MV-4-11 (cell line): ENCODE measurements at regions not wholly inside any gene's neighbourhood (a gene's known extent, or its start where the extent isn't known, plus 50 kb on each side); places are given as distances from the start of the nearest gene placed in this dataset.
"Not testable (repeated sequence)": the region's sequence is repeated elsewhere in the genome, so short reads cannot be mapped to it uniquely, and the experiment has no call there.

Experiments used
- DNase-seq: peaks from one replicate; lab custom pipeline; 2025; lab: John Stamatoyannopoulos, UW

DNA sequence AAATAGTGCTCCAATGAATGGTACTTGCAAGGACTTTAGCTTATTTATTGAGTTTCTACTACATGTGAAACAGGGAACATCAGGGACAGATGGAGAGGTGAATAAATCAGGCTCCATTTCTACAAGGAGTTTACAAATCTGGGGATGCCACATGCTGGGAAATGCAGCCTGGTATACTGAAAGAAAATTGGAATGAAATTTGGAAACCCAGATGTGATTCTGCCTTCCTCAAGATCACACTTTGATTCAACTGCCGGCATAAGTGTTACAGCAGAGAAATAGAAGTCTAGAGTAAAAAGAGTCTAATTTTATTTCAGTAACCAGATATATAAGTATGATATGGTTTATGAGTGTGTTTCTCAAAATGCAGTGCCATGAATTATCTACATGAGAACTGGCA is 1408.4 kb upstream of the C9orf72 start:
- DNase-seq = no peak

DNA sequence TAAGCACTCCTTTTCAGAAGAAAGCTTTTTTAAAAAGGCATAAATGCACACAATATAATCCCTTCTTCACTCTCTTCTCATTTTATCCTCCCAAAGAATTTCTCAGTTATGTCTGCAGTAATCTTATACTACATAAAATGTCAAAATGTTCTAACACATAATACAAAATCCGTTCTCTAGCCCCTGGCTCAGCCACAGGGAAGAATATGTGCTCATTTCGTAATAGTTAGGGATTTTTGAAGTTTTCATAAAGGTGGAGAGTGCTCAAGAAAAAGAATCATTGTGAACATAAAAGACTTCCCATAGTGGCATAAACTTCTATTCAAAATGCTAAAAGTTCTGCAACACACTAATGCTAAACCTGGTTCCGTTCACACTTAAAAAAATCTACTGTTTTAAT is 1410.7 kb upstream of the C9orf72 start:
- DNase-seq = no peak

DNA sequence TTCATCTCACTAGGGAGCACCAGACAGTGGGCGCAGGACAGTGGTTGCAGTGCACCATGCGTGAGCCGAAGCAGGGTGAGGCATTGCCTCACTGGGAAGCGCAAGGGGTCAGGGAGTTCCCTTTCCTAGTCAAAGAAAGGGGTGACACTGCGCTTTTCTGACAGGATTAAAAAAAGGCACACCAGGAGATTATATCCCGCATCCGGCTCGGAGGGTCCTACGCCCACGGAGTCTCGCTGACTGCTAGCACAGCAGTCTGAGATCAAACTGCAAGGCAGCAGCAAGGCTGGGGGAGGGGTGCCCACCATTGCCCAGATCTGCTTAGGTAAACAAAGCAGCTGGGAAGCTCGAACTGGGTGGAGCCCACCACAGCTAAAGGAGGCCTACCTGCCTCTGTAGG is 1416.7 kb upstream of the C9orf72 start:
- DNase-seq = not testable (repeated sequence)

GRCh38 chr9:28999057-28999456 is 1425.8 kb upstream of the C9orf72 start:
- no peak for DNase-seq

DNA sequence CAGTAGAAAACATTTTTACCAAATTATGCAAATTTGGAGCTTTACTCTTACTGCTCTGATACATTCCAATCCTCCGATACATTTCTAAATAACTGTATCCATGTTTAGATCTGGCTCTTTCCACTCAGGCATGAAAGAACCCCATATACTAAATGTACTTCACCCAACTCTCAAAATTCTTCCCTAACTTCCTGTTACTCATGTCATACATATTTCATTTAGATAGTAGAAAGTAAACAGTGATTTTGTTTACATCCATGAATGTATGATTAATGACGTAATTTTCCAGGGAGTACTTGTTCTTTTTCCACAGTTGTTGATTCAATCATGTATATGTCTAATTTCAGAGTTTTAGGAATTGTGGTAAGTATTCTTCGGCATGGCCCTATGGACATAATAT is 1426.5 kb upstream of the C9orf72 start:
- DNase-seq = no peak

- DNase-seq = no peak
These were observed 1427.7 kb upstream of the C9orf72 start for GRCh38 chr9:29001006-29001405.

GRCh38 chr9:29004988-29005387 is 1431.7 kb upstream of the C9orf72 start:
- no peak for DNase-seq

DNA sequence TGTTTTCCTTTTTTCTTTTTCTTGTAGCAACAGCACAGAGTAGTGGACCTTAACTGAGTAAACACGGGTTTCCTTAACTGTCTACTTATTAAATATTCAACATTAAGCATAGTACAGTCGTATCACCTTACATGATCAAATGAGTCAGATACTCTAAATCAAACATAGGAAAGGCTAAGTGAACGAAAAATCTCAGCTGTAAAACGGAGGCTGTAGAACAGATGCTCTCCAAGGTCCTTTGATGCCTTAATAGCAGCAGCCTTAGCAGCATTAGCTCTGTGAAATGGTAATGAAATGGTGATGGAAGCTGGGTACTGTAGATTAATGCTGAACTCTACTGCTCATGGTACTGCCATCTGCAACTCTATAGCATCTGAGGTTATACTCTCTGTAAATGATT is 1433.3 kb upstream of the C9orf72 start:
- no peak for DNase-seq

- DNase-seq = no peak
These were observed 1439.6 kb upstream of the C9orf72 start for GRCh38 chr9:29012911-29013310.

GRCh38 chr9:29021632-29022031 is 1448.4 kb upstream of the C9orf72 start:
- no peak for DNase-seq

- no peak for DNase-seq
These were observed 1465.1 kb upstream of the C9orf72 start for GRCh38 chr9:29038332-29038731.

DNA sequence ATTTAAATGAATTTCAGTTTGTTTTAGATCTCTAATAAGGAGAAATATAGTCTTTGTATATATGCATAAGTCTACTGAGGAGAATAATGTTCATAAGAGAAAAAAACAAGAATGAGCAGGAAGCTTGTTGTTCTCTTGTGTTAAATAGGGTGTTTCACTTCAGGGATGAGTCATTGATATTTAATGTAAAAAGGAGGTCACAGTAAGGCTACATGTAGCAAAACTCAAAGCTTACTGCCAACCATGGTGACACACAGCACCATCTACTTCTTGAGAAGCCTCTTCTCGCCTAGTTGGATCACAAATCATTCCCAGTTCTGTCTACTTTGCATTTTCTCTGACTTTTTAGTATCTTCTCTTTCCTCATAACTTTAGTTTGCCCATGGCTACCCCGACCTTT is 1466.0 kb upstream of the C9orf72 start:
- DNase-seq = no peak

- DNase-seq = no peak
These were observed 1469.8 kb upstream of the C9orf72 start for GRCh38 chr9:29043072-29043471.

DNA sequence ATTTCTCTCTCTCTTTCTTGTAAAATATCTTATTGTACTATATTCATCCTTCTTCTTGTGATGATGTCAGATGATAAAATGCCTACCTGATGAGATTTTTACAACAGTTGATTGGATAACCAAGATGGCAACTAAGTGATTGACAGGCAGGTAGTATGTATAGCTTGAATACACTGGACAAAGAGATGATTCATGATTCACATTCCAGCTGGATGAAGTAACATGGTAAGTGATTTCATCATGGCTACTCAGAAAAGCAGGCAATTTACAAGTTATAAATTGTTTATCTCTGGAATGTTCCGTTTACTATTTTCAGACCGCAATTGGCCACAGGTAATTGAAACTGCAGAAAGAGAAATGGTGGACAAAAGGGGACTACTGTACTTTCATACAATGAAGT is 1471.7 kb upstream of the C9orf72 start:
- no peak for DNase-seq

DNA sequence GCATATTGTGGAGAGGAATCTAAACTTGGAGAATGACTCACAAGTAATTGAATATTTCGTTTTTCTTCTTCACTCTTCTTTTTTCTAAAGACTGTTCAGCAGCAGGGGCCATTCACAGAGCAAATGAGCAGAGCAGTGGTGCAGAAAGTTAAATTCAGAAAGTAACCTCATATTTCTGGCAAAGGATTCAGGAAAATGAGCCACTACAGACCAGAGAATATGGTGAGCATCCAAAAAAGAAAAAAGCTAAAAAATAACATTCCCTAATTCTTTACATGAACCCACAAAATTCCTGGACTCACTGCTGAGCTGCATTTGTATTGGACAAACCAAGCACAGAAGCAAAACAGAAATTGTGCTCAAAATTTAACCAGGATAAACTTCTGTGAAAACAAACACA is 1486.8 kb upstream of the C9orf72 start:
- no peak for DNase-seq

GRCh38 chr9:29062446-29062845 is 1489.2 kb upstream of the C9orf72 start:
- DNase-seq = no peak

GRCh38 chr9:29063031-29063430 is 1489.8 kb upstream of the C9orf72 start:
- no peak for DNase-seq

GRCh38 chr9:29066141-29066640 is 1492.9 kb upstream of the C9orf72 start:
- DNase-seq = no peak

DNA sequence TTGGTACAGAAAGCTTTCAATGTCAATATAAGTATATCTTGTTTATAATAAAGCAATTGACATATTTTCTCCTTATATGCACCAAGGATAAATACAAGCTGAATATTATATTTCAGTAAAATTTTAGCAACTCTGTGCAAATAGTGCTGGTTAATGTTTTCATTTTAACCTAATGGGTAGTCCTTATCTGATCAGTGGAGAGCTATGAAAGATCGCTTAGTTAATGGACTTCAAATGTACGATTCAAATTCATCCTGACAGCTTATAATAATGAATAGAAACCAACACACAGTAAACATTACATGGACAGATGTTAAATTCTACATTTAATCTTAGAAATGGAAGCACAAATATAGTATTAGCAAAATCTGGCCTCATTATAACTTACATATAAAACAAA is 1495.2 kb upstream of the C9orf72 start:
- no peak for DNase-seq

DNA sequence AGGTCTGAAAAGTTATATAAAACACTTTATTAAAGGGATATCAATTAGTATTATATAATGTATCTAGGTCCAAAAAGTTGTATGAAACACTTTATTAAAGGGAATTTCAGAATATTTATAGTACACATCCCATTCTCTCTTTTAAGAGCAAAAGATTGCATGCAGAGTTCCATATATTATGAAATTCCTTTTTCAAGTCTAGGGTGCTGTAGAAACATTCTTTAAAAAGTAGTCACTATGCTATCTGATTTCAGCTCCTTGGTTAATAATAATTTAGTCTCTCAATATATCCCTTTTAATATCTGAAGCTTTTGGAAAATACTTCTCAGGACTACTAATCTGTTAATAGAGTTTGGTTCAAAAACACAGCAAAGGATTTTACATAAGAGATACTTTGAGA is 1496.1 kb upstream of the C9orf72 start:
- DNase-seq = no peak

- no peak for DNase-seq
These were observed 1504.9 kb upstream of the C9orf72 start for GRCh38 chr9:29078063-29078666.

DNA sequence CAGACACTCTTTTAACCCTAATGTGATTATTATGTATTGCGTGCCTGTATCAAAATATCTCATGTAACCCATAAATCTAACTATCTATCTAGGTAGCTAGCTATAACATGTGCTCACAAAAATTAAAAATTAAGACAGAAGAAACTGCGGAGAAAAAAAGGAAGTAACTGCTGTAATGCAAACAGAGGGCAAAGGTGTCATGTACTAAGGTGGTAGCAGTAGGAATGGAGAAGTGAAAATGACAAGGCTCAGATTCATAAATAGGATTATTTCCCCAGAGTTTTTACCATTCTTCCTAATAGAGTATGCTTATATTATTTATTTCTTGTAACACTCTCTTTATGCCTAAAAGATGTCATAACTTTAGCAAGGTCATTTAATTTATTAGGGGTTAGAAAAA is 1527.5 kb upstream of the C9orf72 start:
- DNase-seq = no peak

DNA sequence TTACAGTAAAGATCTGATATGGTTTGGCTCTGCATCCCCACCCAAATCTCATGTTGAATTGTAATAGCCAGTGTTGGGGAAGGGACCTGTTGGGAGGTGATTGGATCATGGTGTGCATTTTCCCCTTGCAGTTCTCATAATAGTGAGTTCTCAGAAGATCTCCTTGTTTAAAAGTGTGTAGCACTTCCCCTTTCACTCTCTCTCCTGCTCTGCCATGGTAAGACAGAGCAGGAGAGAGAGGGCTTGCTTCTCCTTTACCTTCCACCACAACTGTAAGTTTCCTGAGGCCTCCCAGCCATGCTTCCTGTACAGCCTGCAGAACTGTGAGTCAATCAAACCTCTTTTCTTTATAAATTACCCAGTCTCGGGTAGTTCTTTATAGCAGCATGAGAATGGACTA is 1530.9 kb upstream of the C9orf72 start:
- peak; percentile 8 for DNase-seq

DNA sequence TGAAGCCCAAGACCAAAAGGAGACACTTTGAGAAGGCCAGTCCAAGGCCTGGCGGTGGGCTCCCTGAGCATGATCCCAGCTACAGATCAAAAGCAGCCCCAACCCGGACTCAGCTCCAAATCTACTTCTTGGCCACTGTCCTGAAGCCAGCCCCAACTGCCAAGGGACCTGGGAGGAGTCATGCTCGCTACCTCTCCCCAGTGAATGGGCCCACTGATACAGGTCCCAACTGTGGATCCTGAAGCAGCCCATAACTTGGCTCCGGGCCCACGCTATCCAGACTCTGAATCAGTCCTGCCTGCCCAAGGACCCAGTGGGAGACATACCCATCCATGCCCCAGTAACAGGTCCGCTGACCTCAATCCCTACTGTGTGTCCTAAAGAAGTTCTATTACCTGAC is 1545.3 kb upstream of the C9orf72 start:
- DNase-seq = no peak

DNA sequence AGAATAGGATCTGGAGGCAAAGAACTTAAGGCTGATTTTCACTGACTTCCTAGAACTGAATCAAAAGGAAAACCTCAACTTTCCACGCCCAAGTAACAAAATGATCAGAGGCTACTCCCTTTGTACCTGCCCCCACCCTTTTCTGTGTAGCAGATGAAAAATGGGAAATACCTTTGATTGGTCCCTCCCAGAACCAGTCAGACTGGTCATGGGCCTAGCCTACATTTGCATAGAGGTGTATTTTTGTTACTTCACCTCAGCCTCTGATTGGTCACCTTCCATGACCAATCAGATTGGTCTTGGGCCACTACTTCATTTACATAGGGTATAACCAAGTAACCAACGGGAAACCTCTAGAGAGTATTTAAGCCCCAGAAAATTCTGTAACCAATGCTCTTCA is 1553.5 kb upstream of the C9orf72 start:
- no peak for DNase-seq
